ENCODE measurements at regions not wholly inside any gene's neighbourhood (a gene's known extent, or its start where the extent isn't known, plus 50 kb on each side); places are given as distances from the start of the nearest gene placed in this dataset.

- DNase-seq (ENCODE audit: low read depth in 2 of 2), result no peak
These were observed 257.6 kb upstream of the SHH start for GRCh38 chr7:156069891-156070290.

- no peak for DNase-seq (ENCODE audit: low read depth in 2 of 2)
These were observed 254.9 kb upstream of the SHH start for GRCh38 chr7:156067156-156067555.

GRCh38 chr7:156065400-156065799, 253.1 kb upstream of the SHH start:
- no peak for DNase-seq (ENCODE audit: low read depth in 2 of 2)

GRCh38 chr7:156064971-156065386, 252.7 kb upstream of the SHH start:
- DNase-seq (ENCODE audit: low read depth in 2 of 2), result no peak

GRCh38 chr7:156063241-156063810, 251.1 kb upstream of the SHH start:
- no peak for DNase-seq (ENCODE audit: low read depth in 2 of 2)

- no peak for DNase-seq (ENCODE audit: low read depth in 2 of 2)
These were observed 250.0 kb upstream of the SHH start for GRCh38 chr7:156062286-156062685.

- DNase-seq (ENCODE audit: low read depth in 2 of 2), result no peak
These were observed 249.5 kb upstream of the SHH start for GRCh38 chr7:156061689-156062255.

GRCh38 chr7:156060925-156061324, 248.7 kb upstream of the SHH start:
- DNase-seq (ENCODE audit: low read depth in 2 of 2), result no peak

- DNase-seq (ENCODE audit: low read depth in 2 of 2), result no peak
These were observed 247.1 kb upstream of the SHH start for GRCh38 chr7:156059369-156059768.

GRCh38 chr7:156058248-156058647, 246.0 kb upstream of the SHH start:
- DNase-seq (ENCODE audit: low read depth in 2 of 2), result no peak

- DNase-seq (ENCODE audit: low read depth in 2 of 2), result no peak
These were observed 244.3 kb upstream of the SHH start for GRCh38 chr7:156056534-156056933.

- no peak for DNase-seq (ENCODE audit: low read depth in 2 of 2)
These were observed 243.1 kb upstream of the SHH start for GRCh38 chr7:156055206-156055822.

GRCh38 chr7:156051884-156052283, 239.6 kb upstream of the SHH start:
- DNase-seq (ENCODE audit: low read depth in 2 of 2), result no peak

GRCh38 chr7:156050636-156051569, 238.6 kb upstream of the SHH start:
- DNase-seq (ENCODE audit: low read depth in 2 of 2), result no peak

GRCh38 chr7:156049366-156049765, 237.1 kb upstream of the SHH start:
- DNase-seq (ENCODE audit: low read depth in 2 of 2), result no peak

- no peak for DNase-seq (ENCODE audit: low read depth in 2 of 2)
These were observed 233.8 kb upstream of the SHH start for GRCh38 chr7:156046031-156046560.

GRCh38 chr7:156043416-156044178, 231.3 kb upstream of the SHH start:
- no peak for DNase-seq (ENCODE audit: low read depth in 2 of 2)

- DNase-seq (ENCODE audit: low read depth in 2 of 2), result no peak
These were observed 229.1 kb upstream of the SHH start for GRCh38 chr7:156041398-156041797.

GRCh38 chr7:156039971-156040677, 227.9 kb upstream of the SHH start:
- no peak for DNase-seq (ENCODE audit: low read depth in 2 of 2)

GRCh38 chr7:156039194-156039593, 226.9 kb upstream of the SHH start:
- no peak for DNase-seq (ENCODE audit: low read depth in 2 of 2)

GRCh38 chr7:156038345-156038744, 226.1 kb upstream of the SHH start:
- DNase-seq (ENCODE audit: low read depth in 2 of 2), result no peak
